Erythroblast (primary cell): ENCODE measurements at regions not wholly inside any gene's neighbourhood (a gene's known extent, or its start where the extent isn't known, plus 50 kb on each side); places are given as distances from the start of the nearest gene placed in this dataset.

ENCODE experiments used
- GATA1 ChIP-seq: IDR thresholded peaks from 2 replicates; pipeline ENCODE4 v1.6.1; 2011; ENCODE audit warnings: low read depth, mild to moderate bottlenecking, control low read depth, low read length, moderate library complexity
- POLR2A ChIP-seq: IDR thresholded peaks from 2 replicates; pipeline ENCODE4 v1.6.1; 2011; ENCODE audit warnings: mild to moderate bottlenecking, low read length

DNA sequence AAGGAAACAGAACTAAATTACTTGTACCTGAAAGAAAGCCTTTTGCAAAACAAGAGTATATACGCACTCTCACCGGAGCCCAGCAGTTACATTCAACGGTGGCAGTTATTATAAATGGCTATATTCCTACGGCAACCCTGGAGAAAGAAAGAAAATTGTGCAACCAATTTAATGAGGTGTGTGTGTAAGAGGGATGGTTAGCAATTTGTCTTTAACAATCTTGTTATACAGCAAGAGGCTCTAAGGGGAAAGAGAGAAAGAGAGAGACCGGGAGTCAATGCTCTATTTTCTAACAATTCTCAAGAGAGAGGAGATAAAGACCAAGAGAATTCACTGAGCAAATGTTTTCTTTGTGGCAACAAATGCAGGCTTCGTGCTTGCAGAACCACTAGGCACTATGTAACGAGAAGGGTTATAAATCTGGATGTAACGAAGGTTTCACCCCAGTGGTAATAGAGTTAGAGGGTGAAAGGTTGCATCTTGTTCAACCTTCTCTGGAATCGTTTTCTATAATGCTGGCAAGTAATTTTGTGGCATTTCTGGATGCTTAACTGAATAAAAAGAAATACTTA is 359.1 kb upstream of the SPRED2 start:
- TF ChIP-seq POLR2A (no peak), GATA1 (no peak)
